ENCODE measurements at regions not wholly inside any gene's neighbourhood (a gene's known extent, or its start where the extent isn't known, plus 50 kb on each side); places are given as distances from the start of the nearest gene placed in this dataset.

DNA sequence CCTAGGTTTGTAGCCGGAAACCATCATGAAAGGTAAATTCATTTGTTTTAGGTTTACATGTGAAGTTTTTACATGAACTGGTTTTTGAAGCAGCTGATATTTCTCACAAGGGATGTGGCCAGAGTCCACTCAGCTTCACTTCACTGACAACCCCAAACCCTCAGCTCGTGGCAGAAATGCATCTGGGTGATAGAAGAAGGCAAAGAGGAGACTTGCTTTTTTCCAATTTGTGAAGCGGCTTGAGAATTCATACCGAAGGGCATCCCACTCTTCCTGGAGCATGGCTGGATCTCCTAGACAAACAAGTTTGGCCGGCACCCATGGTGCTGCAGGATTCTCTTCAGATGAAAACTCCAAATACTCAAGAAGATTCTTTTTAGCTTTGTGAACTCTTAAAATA is 392.8 kb upstream of the CNR1 start:
- DNase-seq (ENCODE audit: low read depth) = no peak
- H3K4me3 ChIP-seq (ENCODE audit: low read length) = no peak overlapping the region
- TF ChIP-seq CTCF (IDR thresholded peaks at IDR 0.05; ENCODE audit: insufficient read depth, low read depth, low read length, missing control alignments) = no peak

- H3K4me3 ChIP-seq (ENCODE audit: low read length) = no peak overlapping the region
- no peak for TF ChIP-seq CTCF (IDR thresholded peaks at IDR 0.05; ENCODE audit: insufficient read depth, low read depth, low read length, missing control alignments)
- DNase-seq (ENCODE audit: low read depth) = no peak
Observed at GRCh38 chr6:88556663-88557062, 390.5 kb upstream of the CNR1 start.

DNA sequence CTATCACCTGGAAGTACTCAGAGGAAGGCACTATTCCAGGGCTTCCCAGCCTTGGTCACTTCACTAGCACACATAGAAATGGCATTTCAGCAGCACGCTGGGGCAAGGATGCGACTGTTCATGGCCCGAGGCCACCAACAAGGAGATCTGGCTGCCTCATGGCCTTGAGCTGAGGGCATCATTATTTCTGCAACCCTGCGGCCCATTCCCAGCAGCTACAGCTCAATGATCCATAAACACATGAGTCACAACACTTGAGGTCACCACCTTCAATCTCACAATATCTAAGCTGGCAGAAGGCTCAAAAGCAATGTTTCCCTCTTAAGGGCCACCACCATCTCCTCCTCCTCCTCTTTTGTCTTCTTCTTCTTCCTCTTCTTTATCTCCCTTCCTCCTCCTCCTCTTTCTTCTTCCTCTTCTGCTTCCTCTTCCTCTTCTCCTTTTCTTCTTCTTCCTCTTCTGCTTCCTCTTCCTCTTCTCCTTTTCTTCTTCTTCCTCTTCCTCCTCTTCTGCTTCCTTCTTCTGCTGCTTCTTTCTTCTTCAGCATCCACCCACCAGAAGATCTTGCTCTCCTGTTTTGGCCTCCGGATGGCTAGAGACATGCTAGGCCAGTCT is 382.9 kb upstream of the CNR1 start:
- no peak for DNase-seq (ENCODE audit: low read depth)
- no peak overlapping the region for H3K4me3 ChIP-seq (ENCODE audit: low read length)
- no peak for TF ChIP-seq CTCF (IDR thresholded peaks at IDR 0.05; ENCODE audit: insufficient read depth, low read depth, low read length, missing control alignments)

DNA sequence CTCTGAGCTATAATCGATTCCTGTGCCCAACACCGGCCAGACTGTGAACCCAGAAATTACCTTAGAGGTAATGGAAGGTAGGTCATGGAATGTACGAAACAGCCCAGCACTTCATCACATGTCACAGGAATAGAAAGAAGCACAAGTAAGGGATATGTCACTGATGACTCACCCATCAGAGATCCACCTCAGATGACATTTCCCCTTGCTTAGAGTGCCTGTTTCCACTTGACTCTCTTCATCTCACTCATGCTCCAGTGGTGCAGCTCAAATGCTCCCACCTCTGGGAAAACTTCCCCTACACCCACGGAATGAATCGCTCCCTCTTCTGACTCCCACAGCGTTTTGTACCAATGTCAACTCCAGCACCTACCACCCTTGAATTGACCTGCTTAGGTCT is 381.6 kb upstream of the CNR1 start:
- no peak for TF ChIP-seq CTCF (IDR thresholded peaks at IDR 0.05; ENCODE audit: insufficient read depth, low read depth, low read length, missing control alignments)
- DNase-seq (ENCODE audit: low read depth) = peak; percentile 7
- no peak overlapping the region for H3K4me3 ChIP-seq (ENCODE audit: low read length)

DNA sequence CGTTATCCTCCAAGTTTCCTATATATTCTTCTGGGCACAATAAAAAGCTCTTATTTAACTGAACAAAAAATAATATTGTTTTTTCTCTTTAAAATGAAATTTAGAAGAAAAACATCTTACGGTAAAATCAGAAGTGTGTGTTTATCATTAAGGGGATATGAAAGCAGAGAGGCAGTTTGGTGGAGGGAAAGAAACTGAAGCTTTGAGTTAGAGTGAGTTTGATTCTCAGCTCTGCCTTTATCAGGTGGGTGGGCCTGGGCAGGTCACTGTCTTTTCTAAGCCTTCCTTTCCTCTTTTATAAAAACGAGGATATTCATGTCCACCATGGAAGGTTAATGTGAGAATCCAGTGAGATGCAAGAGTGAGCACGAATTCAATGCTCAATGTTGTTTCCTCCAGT is 379.8 kb upstream of the CNR1 start:
- no peak for DNase-seq (ENCODE audit: low read depth)
- no peak for TF ChIP-seq CTCF (IDR thresholded peaks at IDR 0.05; ENCODE audit: insufficient read depth, low read depth, low read length, missing control alignments)
- no peak overlapping the region for H3K4me3 ChIP-seq (ENCODE audit: low read length)

- DNase-seq (ENCODE audit: low read depth) = no peak
- H3K4me3 ChIP-seq (ENCODE audit: low read length) = no peak overlapping the region
- TF ChIP-seq CTCF (IDR thresholded peaks at IDR 0.05; ENCODE audit: insufficient read depth, low read depth, low read length, missing control alignments) = no peak
Observed at GRCh38 chr6:88544986-88545612, 379.0 kb upstream of the CNR1 start.

GRCh38 chr6:88539295-88539764 is 373.2 kb upstream of the CNR1 start:
- no peak for DNase-seq (ENCODE audit: low read depth)
- TF ChIP-seq CTCF (IDR thresholded peaks at IDR 0.05; ENCODE audit: insufficient read depth, low read depth, low read length, missing control alignments) = no peak
- H3K4me3 ChIP-seq (ENCODE audit: low read length) = no peak overlapping the region
